SK-N-SH (cell line): ENCODE measurements at regions not wholly inside any gene's neighbourhood (a gene's known extent, or its start where the extent isn't known, plus 50 kb on each side); places are given as distances from the start of the nearest gene placed in this dataset.

Experiments
- CTCF ChIA-PET: fragments of 300-600, 350-600 bp; formaldehyde crosslinking; extraction: SDS; loops from one replicate; lab custom pipeline; 2021; lab: Yijun Ruan, JAX
- POLR2A ChIA-PET: fragments of 350-600 bp; sonication (Branson Sonifier 250); formaldehyde crosslinking; extraction: SDS; loops from one replicate; lab custom pipeline; 2020; ENCODE audit warnings: antibody characterized with exemption, inconsistent platforms; lab: Yijun Ruan, JAX
- DNase-seq: peaks from one replicate; pipeline ENCODE4 v3.0.0; 2012
- H2AFZ ChIP-seq: fragments of 200-600 bp; sonication (generic); 2 replicates; pipeline ENCODE4 v1.8.1; 2016; ENCODE audit warnings: antibody characterized with exemption, mild to moderate bottlenecking, low read depth
- H3F3A ChIP-seq: fragments of 200-600 bp; sonication (generic); replicated peaks from 2 replicates; pipeline ENCODE3; 2016; ENCODE audit warnings: antibody characterized with exemption, mild to moderate bottlenecking; ENCODE audit not compliant: insufficient read depth
- H3K27ac ChIP-seq, 2 experiments: fragments of 200-500 bp in 1 of 2; fragments of 200-600 bp in 1 of 2; sonication (Bioruptor generic) in 1 of 2; sonication (generic), shearing (Covaris generic) in 1 of 2; 2 replicates each; pipeline versions ENCODE4 v1.5.1 to v1.6.1; 2014 to 2016; ENCODE audit warnings: low read depth in 2 of 2, inconsistent platforms in 1 of 2, low read length in 1 of 2, mild to moderate bottlenecking in 1 of 2, mixed read lengths in 1 of 2
- H3K27me3 ChIP-seq: fragments of 200-600 bp; sonication (generic), shearing (Covaris generic); 2 replicates; pipeline ENCODE4 v1.6.1; 2016; ENCODE audit warnings: mixed run types; ENCODE audit not compliant: insufficient read depth
- H3K36me3 ChIP-seq, 2 experiments: fragments of 200-500 bp in 1 of 2; fragments of 200-600 bp in 1 of 2; sonication (Bioruptor generic) in 1 of 2; sonication (generic) in 1 of 2; replicated peaks in 1 of 2; 2 replicates each; pipeline versions ENCODE3 to v1.5.1; 2014 to 2016; ENCODE audit warnings: low read length in 1 of 2, mild to moderate bottlenecking in 1 of 2; ENCODE audit not compliant: insufficient read depth in 2 of 2, control insufficient read depth in 1 of 2
- H3K4me1 ChIP-seq, 2 experiments: fragments of 200-500 bp in 1 of 2; fragments of 200-600 bp in 1 of 2; sonication (Bioruptor generic) in 1 of 2; sonication (generic), shearing (Covaris generic) in 1 of 2; 2 replicates each; pipeline versions ENCODE4 v1.5.1 to v1.6.1; 2014 to 2016; ENCODE audit warnings: low read depth in 1 of 2, low read length in 1 of 2, mixed run types in 1 of 2; ENCODE audit not compliant: insufficient read depth in 2 of 2, control insufficient read depth in 1 of 2
- H3K4me2 ChIP-seq: fragments of 200-600 bp; sonication (generic), shearing (Covaris generic); 2 replicates; pipeline ENCODE4 v1.6.1; 2017; ENCODE audit warnings: mixed run types
- H3K4me3 ChIP-seq, 2 experiments: fragments of 200-500 bp in 1 of 2; fragments of 200-600 bp in 1 of 2; sonication (Bioruptor generic) in 1 of 2; sonication (generic), shearing (Covaris generic) in 1 of 2; 2 replicates each; pipeline versions ENCODE4 v1.5.1 to v1.8.1; 2014 to 2016; ENCODE audit warnings: low read depth in 2 of 2, inconsistent platforms in 1 of 2, low read length in 1 of 2, mild to moderate bottlenecking in 1 of 2, mixed read lengths in 1 of 2, moderate library complexity in 1 of 2
- H3K79me2 ChIP-seq: fragments of 200-600 bp; sonication (generic); 2 replicates; pipeline ENCODE4 v1.8.1; 2017; ENCODE audit warnings: mild to moderate bottlenecking; ENCODE audit not compliant: insufficient read depth
- H3K9ac ChIP-seq: fragments of 200-600 bp; sonication (generic); 2 replicates; pipeline ENCODE4 v1.6.1; 2017; ENCODE audit warnings: mixed run types
- H3K9me2 ChIP-seq: fragments of 200-600 bp; sonication (generic); 2 replicates; pipeline ENCODE4 v1.6.1; 2017; ENCODE audit warnings: mixed run types
- H3K9me3 ChIP-seq: fragments of 200-600 bp; sonication (generic); 2 replicates; pipeline ENCODE4 v1.6.1; 2017; ENCODE audit warnings: mixed run types, mild to moderate bottlenecking, moderate library complexity
- H4K20me1 ChIP-seq: fragments of 200-600 bp; sonication (generic); 2 replicates; pipeline ENCODE4 v1.6.1; 2017; ENCODE audit warnings: mild to moderate bottlenecking, mixed run types; ENCODE audit not compliant: insufficient read depth
- CHD2 ChIP-seq: fragments of 150-350 bp; IDR thresholded peaks from 2 replicates; pipeline ENCODE4 v1.6.1; 2018; ENCODE audit warnings: low read length; ENCODE audit not compliant: partially characterized antibody
- EP300 ChIP-seq, 2 experiments: IDR thresholded peaks; 2 replicates each; pipeline versions ENCODE4 v1.4.0 to v1.6.1; 2012; ENCODE audit warnings: borderline replicate concordance in 1 of 2, low read depth in 1 of 2, low read length in 1 of 2
- FOSL2 ChIP-seq: IDR thresholded peaks from 2 replicates; pipeline ENCODE4 v1.4.0; 2012; ENCODE audit warnings: low read depth, mild to moderate bottlenecking, moderate library complexity, borderline replicate concordance
- FOXJ3 ChIP-seq: sonication (generic); formaldehyde crosslinking; IDR thresholded peaks from 2 replicates; pipeline ENCODE4 v1.5.1; 2020; ENCODE audit warnings: mild to moderate bottlenecking, missing genetic modification reagents
- FOXM1 ChIP-seq: IDR thresholded peaks from 2 replicates; pipeline ENCODE4 v1.4.0; 2012; ENCODE audit warnings: low read depth, mild to moderate bottlenecking
- GABPA ChIP-seq: IDR thresholded peaks from 2 replicates; pipeline ENCODE4 v1.4.0; 2012; ENCODE audit warnings: low read depth, mild to moderate bottlenecking
- GATA2 ChIP-seq: sonication (generic); formaldehyde crosslinking; IDR thresholded peaks from 2 replicates; pipeline ENCODE4 v1.5.0; 2020; ENCODE audit warnings: mild to moderate bottlenecking, missing genetic modification reagents
- MAX ChIP-seq: IDR thresholded peaks from 2 replicates; pipeline ENCODE4 v1.4.0; 2012; ENCODE audit warnings: low read depth
- MEF2A ChIP-seq: IDR thresholded peaks from 2 replicates; pipeline ENCODE4 v1.4.0; 2012; ENCODE audit warnings: low read depth, borderline replicate concordance
- NFIC ChIP-seq: IDR thresholded peaks from 2 replicates; pipeline ENCODE4 v1.4.0; 2012; ENCODE audit warnings: borderline replicate concordance
- NRF1 ChIP-seq: IDR thresholded peaks from 2 replicates; pipeline ENCODE4 v1.6.1; 2012; ENCODE audit warnings: low read depth, mild to moderate bottlenecking, low read length
- PBX3 ChIP-seq: IDR thresholded peaks from 2 replicates; pipeline ENCODE4; 2012
- RCOR1 ChIP-seq: fragments of 150-350 bp; IDR thresholded peaks from 2 replicates; pipeline ENCODE4 v1.6.1; 2017; ENCODE audit warnings: antibody characterized with exemption, low read length
- RXRA ChIP-seq: IDR thresholded peaks from 2 replicates; pipeline ENCODE4 v1.4.0; 2012; ENCODE audit warnings: low read depth, mild to moderate bottlenecking, borderline replicate concordance
- TCF12 ChIP-seq: IDR thresholded peaks from 2 replicates; pipeline ENCODE4 v1.4.0; 2012
- TEAD4 ChIP-seq: IDR thresholded peaks from 2 replicates; pipeline ENCODE4 v1.4.0; 2012; ENCODE audit warnings: mild to moderate bottlenecking, borderline replicate concordance; ENCODE audit not compliant: insufficient read depth
- USF1 ChIP-seq: IDR thresholded peaks from 2 replicates; pipeline ENCODE4 v1.4.0; 2012; ENCODE audit warnings: low read depth, borderline replicate concordance
- YY1 ChIP-seq: IDR thresholded peaks from 2 replicates; pipeline ENCODE4 v1.4.0; 2012; ENCODE audit warnings: low read depth, mild to moderate bottlenecking
- ZBTB33 ChIP-seq: IDR thresholded peaks from 2 replicates; pipeline ENCODE4 v1.4.0; 2012; ENCODE audit warnings: low read depth, borderline replicate concordance
- WGBS: methylation state at CpG from one replicate; pipeline ENCODE4 v1.1.6; 2017; ENCODE audit warnings: low lambda C conversion rate; 5-methylcytosine and 5-hydroxymethylcytosine counted together
- TF ChIP-seq, protein P1 (sequence below): fragments of 150-350 bp; IDR thresholded peaks from 2 replicates; pipeline ENCODE4 v1.6.1; 2017; ENCODE audit warnings: antibody characterized with exemption, low read length, low read depth, borderline replicate concordance

DNA sequence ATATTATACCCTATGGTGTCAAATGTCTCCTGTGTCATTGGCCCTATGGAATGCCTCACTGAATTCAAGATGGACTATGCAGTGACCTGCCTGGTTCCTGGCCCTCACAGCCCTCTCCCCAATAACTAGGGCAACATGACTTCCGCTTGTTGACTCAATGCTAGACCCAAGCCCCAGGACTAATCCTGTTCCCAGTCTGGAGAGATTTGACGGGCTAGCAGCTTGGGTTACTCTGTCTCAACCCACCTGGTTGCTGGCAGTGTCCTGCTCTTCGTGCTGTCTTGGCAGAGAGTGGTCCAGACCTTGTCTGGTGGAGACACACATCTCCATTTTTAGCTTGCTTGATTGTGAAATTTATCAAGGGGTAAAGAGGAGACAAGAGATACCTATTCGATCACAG is 135.8 kb upstream of the HES1 start:
- CTCF ChIA-PET, result interaction anchor here (1.5 kb wide), 1 partner anchor 219 kb away, joined by 3 read pairs; no protein-coding TSS in a partner anchor
- Histone ChIP-seq H3K4me3 (no peak overlapping the region), H3K9ac (no peak overlapping the region), H3K27me3 (peaks cover 10% of the 10 kb centered on the region), H3K4me2 (no peak overlapping the region), H3K27ac (no peak overlapping the region), H3K36me3 (no peaks in the 10 kb centered on the region), H3K4me1 (peaks cover 10 to 11% of the 10 kb centered on the region in 2 experiments; a peak in 2 of 4 replicates), H4K20me1 (no peaks in the 10 kb centered on the region), H2AFZ (no peak overlapping the region), H3F3A (peaks cover 7% of the 10 kb centered on the region), H3K9me3 (no peaks in the 10 kb centered on the region), H3K9me2 (no peaks in the 10 kb centered on the region), H3K79me2 (no peaks in the 10 kb centered on the region)
- TF ChIP-seq CHD2, result no peak
- no peak for TF ChIP-seq FOSL2
- TF ChIP-seq MAX, result no peak
- TF ChIP-seq YY1, result no peak
- TF ChIP-seq NFIC, result no peak
- TF ChIP-seq USF1, result no peak
- TF ChIP-seq GATA2 (CRISPR knock-in tag), result no peak
- no peak for TF ChIP-seq NRF1
- TF ChIP-seq PBX3, result no peak
- TF ChIP-seq GABPA, result no peak
- no peak for TF ChIP-seq EP300 (IDR thresholded peaks at IDR 0.05; ENCODE audit: borderline replicate concordance in 1 of 2, low read depth in 1 of 2, low read length in 1 of 2)
- TF ChIP-seq ZBTB33, result no peak
- no peak for TF ChIP-seq TCF12
- no peak for TF ChIP-seq RCOR1
- TF ChIP-seq FOXM1, result no peak
- POLR2A ChIA-PET, result no interaction called here
- no peak for DNase-seq
- WGBS, result 79% methylated on average over 4 of the region's 4 CpGs

DNA sequence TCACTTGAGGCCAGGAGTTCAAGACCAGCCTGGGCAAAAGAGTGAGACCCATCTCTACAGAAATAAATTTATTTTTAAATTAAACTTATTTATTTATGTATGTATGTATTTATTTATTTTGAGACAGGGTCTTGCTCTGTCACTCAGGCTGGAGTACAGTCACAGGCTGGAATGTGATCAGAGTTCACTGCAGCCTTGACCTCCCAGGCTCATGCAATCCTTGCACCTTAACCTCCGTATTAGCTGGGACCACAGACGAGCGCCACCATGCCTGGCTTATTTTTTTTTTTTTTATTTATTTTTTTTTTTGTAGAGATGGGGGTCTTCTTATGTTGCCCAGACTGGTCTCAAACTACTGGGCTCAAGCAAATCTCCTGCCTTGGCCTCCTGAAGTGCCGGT is 135.2 kb upstream of the HES1 start:
- whole genome bisulfite sequencing, result 73% methylated on average over 4 of the region's 4 CpGs
- Histone ChIP-seq H3K4me2 (no peak overlapping the region), H2AFZ (no peak overlapping the region), H3K27me3 (peaks cover 7% of the 10 kb centered on the region), H3K4me1 (peaks cover 11 to 14% of the 10 kb centered on the region in 2 experiments; a peak in 2 of 4 replicates), H3K9me2 (no peaks in the 10 kb centered on the region), H3K36me3 (no peaks in the 10 kb centered on the region), H3K79me2 (no peaks in the 10 kb centered on the region), H3F3A (peaks cover 7% of the 10 kb centered on the region), H3K27ac (no peak overlapping the region), H3K4me3 (no peak overlapping the region), H3K9ac (no peak overlapping the region), H4K20me1 (no peaks in the 10 kb centered on the region), H3K9me3 (no peaks in the 10 kb centered on the region)
- no peak for DNase-seq
- CTCF ChIA-PET, result interaction anchor here (1.5 kb wide), 1 partner anchor 220 kb away, joined by 3 read pairs; no protein-coding TSS in a partner anchor
- POLR2A ChIA-PET, result no interaction called here
- TF ChIP-seq, protein P1, sequence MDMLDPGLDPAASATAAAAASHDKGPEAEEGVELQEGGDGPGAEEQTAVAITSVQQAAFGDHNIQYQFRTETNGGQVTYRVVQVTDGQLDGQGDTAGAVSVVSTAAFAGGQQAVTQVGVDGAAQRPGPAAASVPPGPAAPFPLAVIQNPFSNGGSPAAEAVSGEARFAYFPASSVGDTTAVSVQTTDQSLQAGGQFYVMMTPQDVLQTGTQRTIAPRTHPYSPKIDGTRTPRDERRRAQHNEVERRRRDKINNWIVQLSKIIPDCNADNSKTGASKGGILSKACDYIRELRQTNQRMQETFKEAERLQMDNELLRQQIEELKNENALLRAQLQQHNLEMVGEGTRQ, result no peak
- TF ChIP-seq MEF2A (no peak), FOXJ3 (CRISPR knock-in tag) (no peak), ZBTB33 (no peak), PBX3 (no peak), RXRA (no peak), TEAD4 (no peak)
